NCI-H146 (cell line): ENCODE measurements at regions not wholly inside any gene's neighbourhood (a gene's known extent, or its start where the extent isn't known, plus 50 kb on each side); places are given as distances from the start of the nearest gene placed in this dataset.

Source experiments
- DNase-seq: peaks from one replicate; lab custom pipeline; 2025; lab: John Stamatoyannopoulos, UW

DNA sequence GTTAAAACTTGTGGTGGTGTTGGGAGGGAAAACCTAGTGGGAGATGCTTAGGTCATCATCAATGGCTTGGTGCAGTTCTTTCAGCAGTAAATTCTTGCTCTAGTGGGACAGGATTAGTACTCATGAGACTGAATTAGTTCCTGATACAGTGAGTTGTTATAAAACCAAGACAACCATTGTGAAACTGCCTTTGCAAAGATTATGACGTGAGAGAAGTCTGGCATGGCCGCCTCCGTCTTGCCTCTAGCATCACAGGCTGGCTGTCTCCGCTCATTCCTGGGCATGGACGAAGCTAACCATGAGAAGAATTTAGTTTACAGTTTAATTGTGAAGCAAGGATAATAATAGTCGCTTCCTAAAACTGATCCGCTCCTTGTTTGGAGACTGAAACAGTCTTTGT lies 186.4 kb downstream of the KIF20B start:
- no peak for DNase-seq

DNA sequence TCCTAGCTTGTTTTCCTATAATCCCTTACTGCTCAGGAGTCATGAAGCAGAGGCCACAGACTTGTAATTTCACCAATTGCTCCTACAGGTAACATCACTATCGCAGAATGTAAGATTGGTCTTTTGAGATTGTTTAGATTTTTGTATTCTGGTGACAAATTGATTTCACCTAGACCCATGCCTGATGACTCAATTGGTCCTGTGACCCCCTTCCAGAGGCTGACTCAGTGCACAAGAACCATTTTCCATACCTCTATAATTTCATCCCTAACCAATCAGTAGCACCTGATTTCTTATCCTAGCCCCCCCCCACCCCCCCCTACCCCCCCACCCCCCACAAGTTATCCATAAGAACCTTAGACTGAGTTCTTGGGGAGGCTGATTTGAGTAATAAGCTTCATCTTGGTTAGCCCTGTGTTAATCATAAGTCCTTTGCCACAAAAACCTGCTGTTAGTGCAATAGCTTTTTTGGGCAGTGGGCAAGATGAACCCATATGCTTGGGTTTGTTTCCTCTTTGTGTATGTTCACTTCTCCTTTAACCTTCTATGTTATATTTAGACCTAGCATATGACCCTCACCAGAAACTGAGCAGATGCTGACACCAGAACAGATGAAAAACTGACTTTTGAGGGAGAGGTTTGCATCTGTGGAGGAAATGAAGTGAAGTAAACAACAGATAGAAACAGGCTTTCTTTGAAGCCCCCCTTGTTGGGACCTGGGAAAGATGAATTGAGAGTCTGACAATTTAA lies 187.1 kb downstream of the KIF20B start:
- DNase-seq: no peak

DNA sequence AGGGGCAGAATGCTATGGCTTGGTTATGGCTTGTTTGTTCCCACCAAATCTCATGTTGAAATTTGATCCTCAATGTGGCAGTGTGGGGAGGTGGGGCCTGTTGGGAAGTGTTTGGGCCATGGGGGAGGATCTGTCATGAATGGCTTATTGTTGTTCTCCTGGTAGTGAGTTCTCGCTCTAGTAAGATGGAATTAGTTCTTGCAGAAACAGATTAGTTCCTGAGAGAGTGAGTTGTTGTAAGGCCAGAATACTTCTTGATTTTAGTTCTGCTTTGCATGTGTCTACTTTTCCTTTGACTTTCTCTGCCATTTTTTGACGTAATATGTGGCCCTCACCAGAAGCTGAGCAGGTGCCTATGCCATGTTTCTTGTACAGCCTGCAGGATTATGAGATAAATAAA lies 188.2 kb downstream of the KIF20B start:
- DNase-seq: no peak

DNA sequence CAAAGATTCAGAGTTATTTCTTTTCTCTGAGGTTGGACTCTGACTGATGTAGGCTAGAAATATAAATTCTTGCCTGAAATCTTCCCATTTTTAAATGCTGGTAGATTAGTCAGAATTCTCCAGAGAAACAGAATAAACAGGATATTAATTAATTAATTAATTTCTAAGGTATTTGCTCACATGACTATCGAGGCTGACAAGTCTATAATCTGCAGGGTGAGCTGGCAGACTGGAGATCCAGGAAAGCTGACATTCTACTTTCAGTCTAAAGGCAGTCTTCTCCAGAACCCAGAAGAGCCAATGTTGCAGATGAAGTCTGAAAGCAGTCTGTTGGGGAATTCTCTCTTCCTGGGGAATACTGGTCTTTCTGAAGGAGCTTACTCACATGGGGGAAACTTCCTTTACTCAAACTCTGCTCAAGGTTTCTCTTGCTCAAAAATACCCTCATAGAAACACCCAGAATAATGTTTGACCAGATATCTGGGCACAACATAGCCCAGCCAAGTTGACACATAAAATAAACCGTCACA lies 189.7 kb downstream of the KIF20B start:
- DNase-seq: no peak

DNA sequence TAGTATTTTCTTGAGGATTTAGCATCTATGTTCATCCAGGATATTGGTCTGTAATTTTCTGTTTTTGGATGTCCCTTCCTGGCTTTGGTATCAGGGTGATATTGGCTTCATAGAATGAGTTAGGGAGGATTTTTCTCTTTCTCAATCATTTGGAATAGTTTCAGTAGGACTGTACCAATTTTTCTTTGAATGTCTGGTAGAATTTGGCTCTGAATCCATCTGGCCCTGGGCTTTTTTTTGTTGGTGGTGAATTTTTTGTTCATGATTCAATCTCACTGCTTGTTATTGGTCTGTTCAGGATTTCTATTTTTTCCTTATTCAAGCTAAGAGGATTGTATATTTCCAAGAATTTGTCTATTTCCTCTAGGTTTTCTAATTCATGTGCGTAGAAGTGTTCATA lies 192.7 kb downstream of the KIF20B start:
- no peak for DNase-seq

DNA sequence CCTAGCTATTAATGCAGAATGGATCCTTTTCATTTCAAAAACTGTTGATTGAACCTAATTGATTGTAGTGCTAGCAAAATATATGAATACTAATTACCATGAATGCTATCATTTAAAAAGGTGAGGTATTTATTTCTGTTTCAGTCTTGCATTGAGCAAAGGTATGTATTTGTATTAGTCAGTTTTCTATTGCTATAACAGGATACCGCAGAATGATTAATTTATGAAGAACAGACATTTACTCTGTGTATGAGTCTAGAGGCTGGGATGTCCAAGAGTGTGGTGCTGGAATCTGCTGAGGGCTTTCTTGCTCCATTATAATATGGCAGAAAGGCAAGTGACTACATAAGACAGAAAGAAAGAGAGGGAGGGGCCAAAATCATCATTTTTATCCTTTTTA lies 199.2 kb downstream of the KIF20B start:
- DNase-seq: no peak

DNA sequence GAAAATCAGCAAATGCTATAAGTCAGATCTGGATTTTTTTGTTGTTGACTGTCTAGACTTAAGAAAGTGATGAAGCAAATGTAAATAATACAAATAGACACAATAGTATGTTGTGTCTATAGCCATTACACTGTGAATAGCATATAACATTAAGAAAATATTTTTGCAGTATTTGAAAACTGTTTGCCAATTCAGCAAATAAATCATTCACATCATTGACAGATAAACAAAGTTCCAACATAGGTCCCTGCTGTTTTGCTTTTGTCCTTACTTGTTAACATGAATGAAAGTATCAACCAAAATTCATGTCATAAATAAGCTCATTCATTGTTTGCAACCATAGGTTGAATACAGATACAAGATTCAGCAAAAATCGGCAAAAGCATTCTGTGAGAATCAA lies 200.5 kb downstream of the KIF20B start:
- DNase-seq: no peak

DNA sequence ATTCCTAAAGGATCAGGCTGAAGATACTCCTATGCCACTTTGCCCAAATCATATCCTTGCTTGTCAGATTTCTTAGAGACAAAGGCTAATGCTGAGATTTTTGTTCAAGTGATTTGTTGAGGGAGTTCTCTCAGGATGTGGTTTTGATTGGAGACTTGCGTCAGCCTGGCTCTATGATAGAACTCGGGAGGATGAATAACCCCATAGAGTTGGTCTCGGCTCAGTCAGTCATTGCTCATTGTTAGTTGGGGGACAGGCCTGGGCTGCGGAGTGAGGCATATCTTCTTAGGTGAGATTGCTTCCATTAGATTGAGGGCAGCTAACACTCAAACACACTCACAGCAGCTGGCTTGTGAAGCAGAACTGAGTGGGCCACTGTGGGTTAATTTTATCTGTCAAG lies 203.4 kb downstream of the KIF20B start:
- no peak for DNase-seq

DNA sequence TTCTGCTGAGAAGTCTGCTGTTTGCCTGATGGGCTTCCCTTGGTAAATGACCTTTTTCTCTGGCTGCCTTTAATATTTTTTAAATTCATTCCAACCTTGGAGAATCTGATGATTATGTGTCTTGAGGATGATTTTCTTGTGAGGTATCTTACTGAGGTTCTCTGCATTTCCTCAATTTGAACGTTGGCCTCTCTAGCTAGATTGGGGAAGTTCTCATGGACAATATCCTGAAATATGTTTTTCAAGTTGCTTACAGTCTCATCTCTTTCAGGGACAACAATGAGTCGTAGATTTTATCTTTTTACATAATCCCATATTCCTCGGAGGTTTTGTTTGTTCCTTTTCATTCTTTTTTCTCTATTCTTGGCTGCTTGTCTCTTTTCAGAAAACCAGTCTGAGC lies 208.4 kb downstream of the KIF20B start:
- no peak for DNase-seq

DNA sequence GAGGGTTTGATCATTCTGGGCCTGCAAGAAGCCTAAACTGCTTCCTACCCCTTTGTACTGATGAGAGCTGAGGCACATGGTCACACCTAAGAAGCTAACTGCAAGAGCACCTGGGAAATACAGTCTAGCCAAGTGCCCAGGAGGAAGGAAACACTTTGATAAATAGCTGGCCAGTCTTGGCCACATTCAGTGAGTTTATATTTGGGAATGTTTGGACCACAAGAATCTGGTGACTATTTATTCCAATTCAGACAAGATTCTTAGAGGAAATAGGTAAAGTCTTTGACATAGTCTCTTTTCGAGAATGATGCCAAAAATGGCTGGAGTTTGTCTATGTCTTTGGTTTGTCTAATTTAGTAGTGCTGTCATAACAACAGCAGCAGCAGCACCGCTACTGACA lies 213.6 kb downstream of the KIF20B start:
- DNase-seq: no peak

DNA sequence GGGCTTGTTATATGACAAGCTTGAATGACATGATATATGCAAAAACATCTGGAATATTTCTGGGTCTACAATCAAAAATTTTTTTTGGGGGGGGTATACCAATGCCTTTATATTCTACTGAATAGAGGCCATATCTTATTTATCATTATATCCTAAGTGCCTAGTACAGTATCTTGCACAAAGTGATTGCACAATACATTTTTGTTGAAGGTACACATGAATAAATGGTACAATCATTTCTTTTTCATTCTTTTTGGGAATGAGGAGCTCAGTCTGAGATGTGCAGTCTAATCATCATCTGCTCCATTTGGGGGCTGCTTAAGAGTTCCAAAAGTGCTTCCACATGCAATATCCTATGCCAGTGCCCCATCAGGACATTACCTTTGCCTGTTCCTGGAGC lies 214.6 kb downstream of the KIF20B start:
- no peak for DNase-seq

DNA sequence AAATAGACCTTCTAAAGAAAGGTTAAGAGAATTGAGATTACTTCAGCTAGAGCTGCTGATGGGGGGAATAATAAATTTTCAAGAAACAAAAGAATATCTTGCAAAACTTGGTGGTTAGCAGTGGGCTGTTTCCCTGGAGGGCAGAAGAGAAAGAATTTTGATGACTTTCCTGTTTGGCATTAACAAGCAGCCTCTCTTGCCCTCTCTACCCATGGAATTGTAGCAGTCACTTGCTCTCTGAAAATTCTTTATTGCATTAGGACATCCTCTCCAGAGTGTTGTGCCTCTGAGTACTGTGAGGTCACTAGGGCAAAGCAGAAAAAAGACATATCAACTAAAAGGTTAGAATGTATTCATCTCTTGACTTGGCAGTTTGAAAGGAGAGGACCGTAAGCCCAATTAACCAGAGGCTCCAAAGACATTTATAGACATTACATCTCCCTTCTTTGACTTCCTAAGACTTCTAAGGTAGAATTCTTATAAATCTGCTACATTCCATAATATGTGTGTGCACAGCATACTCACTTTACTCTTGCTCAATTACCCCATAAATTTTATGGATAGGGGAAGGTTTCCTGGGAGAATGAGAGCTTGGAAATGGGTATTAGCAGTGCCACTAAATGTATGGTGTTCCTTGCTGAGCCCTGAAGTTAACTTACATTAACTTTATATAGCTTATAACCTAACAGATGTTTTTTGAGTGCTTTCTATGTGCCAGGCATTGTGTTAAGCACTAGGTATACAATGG lies 215.3 kb downstream of the KIF20B start:
- DNase-seq: no peak

DNA sequence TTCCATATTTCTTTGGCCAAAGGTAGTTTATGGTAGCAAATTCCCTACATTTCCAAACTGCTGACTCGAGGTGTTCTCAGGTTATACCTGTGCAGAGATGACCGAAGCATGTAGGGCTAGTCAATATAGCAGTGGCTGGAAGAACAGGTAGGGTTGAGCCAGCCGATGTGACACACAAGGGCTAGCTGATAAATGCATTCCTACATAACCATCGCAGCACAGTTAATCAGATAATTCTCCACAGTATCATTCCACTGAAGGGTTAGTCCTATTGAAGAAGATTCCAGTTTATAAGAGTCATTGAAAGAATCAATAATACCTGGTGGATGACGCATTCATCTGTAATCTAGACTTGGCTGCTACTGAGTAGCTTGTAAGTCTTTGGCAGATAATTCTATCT lies 220.0 kb downstream of the KIF20B start:
- no peak for DNase-seq

DNA sequence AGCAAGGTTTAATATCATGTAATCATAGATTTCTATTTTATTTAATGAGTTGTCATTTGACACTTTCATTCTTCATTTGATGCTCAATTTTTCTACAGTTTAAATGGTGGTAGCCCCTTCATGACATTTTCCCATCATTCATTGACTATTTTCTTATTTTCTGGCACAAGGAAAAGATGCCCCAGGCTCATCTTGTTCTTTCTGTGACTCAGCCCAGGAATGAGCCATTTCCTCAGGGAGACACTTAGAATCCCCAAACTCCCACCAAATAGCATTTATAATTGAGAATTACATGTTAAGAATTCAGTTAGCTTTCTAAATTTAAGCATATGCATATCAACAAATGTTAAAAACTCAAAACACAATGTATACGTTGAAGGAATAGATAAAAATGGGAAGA lies 222.3 kb downstream of the KIF20B start:
- DNase-seq: no peak

DNA sequence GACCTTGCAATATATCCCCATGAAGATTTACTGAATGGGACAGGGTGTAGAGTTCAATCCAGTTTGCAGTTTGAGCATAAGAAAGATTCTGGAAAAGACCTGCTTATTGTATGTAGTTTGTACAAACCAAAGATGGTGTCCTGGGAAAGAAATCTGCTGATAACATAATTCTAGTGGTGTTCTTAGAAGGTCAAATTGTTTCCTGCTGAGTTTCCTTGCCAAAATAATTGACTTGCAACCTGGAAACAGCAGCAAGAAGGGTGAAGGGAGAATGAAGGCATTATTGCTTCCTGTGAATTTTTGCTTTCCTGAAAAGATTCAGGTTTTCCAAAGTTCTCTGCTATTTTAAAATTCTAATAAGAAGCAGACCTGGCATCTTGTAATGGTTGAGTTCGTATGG lies 222.9 kb downstream of the KIF20B start:
- no peak for DNase-seq

DNA sequence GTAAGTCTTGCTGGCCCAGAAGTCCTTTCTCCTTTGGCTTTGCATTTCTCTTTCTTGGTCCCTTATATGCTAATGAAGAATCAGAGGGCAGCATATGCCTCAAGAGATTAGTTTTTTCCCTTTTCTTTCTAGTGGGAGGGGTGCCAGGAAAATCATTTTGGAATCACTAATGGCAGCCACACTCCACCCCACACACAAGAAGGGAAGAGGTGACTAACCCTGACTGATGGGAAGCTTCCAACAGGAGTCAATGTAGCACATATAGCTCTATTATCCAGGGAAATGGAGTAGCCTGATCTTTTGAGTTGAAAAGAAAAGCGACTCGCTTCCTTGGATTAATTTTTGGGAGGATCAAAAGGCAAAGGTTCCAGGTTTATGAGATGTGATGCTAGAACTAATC lies 225.3 kb downstream of the KIF20B start:
- no peak for DNase-seq

DNA sequence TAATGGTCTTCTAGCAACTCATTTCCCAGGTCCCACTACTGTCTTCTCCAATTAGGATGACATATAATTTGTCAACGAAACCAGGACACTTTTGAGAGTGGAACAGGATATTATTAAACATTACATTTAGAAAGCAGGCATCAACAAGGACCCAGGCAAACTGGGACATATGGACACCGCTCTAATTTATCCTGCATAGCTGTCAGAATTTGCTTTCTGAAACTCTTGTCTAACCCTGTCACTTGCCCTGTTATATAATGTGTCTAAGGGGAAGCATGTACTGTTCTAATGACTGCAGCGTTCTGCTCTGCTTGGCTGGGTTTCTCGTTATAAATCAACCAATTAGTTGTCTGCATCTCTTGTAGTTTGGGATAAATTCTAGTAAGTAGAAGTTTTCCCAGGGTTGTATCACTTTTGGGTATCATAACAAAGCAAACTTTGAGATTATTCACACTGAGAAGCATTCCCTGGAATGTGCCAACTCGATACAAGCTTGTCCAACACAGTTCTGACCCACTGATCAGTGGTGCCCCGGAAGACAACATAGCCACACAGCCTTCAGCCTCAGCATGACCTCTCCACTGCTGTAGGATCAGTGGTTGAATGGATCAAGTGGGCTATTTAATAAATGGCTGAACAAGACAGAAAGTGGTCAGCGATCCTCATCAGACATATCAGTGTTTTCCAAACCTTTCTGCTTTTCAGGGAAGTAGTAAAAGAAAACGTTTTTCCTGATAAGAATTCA lies 228.1 kb downstream of the KIF20B start:
- no peak for DNase-seq

DNA sequence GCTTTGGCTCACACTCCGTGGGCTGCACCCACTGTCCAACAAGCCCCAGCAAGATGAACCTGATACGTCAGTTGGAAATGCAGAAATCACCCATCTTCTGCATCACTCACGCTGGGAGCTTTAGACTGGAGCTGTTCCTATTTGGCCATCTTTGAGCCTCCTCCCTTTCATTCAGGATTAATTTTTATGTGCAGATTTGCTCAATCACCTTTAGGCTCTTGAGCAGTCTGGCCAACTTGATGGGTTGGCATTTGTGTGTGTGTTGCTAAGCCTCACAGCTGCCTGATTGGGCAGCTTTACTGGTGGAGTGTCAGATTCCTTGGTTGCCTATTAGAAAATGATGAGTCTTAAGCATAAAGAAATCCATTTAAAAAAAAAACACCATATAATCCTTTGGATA lies 236.1 kb downstream of the KIF20B start:
- DNase-seq: no peak

DNA sequence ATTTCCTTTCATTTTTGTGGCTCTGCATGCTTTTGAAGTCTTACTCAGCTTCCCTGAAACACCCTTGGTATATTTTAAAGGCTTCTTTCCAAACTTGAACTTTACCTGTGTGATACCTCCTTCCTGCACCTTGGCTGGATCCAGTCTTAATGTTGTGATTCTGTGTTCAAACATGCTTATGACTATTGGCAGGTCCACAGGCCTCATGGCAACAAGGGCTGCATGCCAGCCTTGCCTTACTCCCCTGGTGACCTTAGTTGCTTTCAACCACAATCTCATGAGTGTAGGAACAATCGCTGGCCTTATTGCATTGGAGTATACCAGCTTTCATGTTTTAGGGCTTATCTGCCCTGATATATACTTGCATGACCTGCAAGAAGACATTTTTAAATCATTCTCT lies 238.7 kb downstream of the KIF20B start:
- DNase-seq: no peak

DNA sequence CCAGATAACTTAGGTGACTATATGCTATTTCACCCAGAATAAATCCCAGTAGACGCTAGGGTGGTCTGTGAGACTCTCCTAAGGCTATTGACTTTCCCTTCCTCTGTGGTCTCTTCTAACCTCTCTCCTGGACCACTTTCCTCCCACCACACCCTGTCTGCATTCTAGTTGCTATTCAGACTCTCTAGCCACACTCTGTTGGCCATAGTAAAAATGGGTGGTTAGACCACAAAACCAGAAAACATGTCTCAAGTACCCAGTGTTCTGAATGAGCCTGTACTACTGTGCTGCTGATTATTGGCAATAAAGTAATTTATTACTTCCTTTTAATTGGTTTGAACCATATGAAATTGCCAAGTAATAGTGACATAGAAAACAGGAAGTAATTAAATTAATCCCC lies 240.8 kb downstream of the KIF20B start:
- DNase-seq: no peak

DNA sequence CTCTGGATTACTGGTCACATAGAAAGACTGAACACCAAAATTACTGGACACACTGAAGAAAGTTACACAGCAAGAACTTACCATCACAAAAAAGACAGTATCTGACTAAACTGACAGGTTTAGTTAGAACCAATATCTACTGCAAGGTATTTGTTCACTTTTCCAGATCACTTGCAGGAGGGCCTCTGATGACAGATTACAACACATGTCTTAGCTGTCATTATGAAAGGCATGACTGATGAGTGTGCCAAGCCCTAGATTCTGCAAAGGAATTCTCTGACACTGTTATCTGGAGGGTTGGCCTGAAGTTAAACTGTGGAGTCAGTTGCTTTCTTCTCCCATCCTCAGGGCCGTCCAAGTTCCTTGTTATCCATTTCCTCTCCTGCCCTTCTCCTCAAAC lies 242.7 kb downstream of the KIF20B start:
- DNase-seq: no peak

DNA sequence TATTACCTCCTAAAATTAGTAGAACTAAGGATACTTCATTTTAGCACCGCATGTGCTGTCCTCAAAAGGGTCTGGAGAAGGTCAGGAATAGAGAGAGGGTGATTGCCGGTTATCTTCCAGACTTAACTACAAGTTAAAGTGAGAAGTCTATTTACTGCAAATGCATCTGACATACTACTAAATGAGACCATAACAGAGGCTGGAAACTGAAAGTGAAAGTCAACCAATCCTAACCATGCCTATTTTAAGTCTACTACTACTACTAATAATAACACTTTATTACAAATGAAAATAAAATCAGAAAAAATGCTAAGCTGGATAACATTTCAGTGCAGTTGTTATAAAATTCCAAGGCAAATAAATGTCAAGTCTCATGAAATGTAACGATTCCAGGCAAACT lies 244.7 kb downstream of the KIF20B start:
- DNase-seq: no peak

DNA sequence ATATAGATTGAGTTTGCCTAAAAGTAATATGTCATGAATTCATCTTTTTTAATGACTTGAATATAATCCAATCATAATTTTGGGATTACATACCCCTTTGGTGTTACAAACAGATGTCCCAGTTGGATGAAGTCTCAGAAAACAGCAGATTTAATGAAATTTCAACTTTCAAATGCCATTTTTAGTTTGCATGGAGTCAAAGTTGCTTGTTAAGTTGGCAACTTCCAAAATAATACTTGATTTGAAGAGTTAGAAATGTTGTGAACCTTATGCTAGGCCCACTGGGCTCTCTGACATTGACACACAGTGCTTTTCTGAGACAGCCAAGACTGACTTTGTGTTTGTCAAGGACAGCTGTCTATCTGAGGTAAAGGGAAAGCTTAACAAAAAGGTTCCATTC lies 248.1 kb downstream of the KIF20B start:
- DNase-seq: no peak
